Stimulated activated CD4-positive, alpha-beta T cell treated with anti-CD3 and anti-CD28 coated beads, Interleukin-12 subunit alpha, Interleukin-12 subunit beta, amount 100 ng/mL, for 48 hours (primary cell): ENCODE measurements at regions not wholly inside any gene's neighbourhood (a gene's known extent, or its start where the extent isn't known, plus 50 kb on each side); places are given as distances from the start of the nearest gene placed in this dataset.
"Not testable (repeated sequence)": the region's sequence is repeated elsewhere in the genome, so short reads cannot be mapped to it uniquely, and the experiment has no call there.

Experiments used
- DNase-seq, 3 donors: peaks; one replicate each; pipeline ENCODE4 v3.0.0-alpha.2; 2020; ENCODE audit warnings: low read depth in 2 of 3, low spot score in 1 of 3

- no peak for DNase-seq
Measured at GRCh38 chr11:92045301-92045700, 179.3 kb upstream of the FAT3 start.

GRCh38 chr11:92035488-92035887 is 189.1 kb upstream of the FAT3 start:
- DNase-seq = no peak

GRCh38 chr11:92027136-92027535 is 197.5 kb upstream of the FAT3 start:
- DNase-seq = not testable (repeated sequence)

- no peak for DNase-seq
Measured at GRCh38 chr11:92026664-92027063, 198.0 kb upstream of the FAT3 start.

- no peak for DNase-seq
Measured at GRCh38 chr11:92024788-92025187, 199.8 kb upstream of the FAT3 start.

- DNase-seq = no peak
Measured at GRCh38 chr11:92022499-92022898, 202.1 kb upstream of the FAT3 start.

- no peak for DNase-seq
Measured at GRCh38 chr11:92018332-92018731, 206.3 kb upstream of the FAT3 start.

- no peak for DNase-seq
Measured at GRCh38 chr11:92008249-92008648, 216.4 kb upstream of the FAT3 start.

- no peak for DNase-seq
Measured at GRCh38 chr11:92002568-92002967, 222.1 kb upstream of the FAT3 start.

GRCh38 chr11:91998481-91998880 is 226.1 kb upstream of the FAT3 start:
- no peak for DNase-seq

GRCh38 chr11:91997226-91997625 is 227.4 kb upstream of the FAT3 start:
- no peak for DNase-seq

GRCh38 chr11:91996526-91996925 is 228.1 kb upstream of the FAT3 start:
- DNase-seq = no peak

- not testable (repeated sequence) for DNase-seq
Measured at GRCh38 chr11:91988443-91988842, 236.2 kb upstream of the FAT3 start.

GRCh38 chr11:91986218-91986617 is 238.4 kb upstream of the FAT3 start:
- DNase-seq = no peak

GRCh38 chr11:91984033-91984584 is 240.5 kb upstream of the FAT3 start:
- no peak for DNase-seq

- DNase-seq = no peak
Measured at GRCh38 chr11:91981995-91982394, 242.6 kb upstream of the FAT3 start.

GRCh38 chr11:91979775-91980174 is 244.8 kb upstream of the FAT3 start:
- DNase-seq = no peak

GRCh38 chr11:91978747-91979146 is 245.9 kb upstream of the FAT3 start:
- DNase-seq = no peak

- DNase-seq = no peak
Measured at GRCh38 chr11:91972665-91973266, 251.9 kb upstream of the FAT3 start.

- no peak for DNase-seq
Measured at GRCh38 chr11:91970624-91971023, 254.0 kb upstream of the FAT3 start.

GRCh38 chr11:91969486-91969885 is 255.1 kb upstream of the FAT3 start:
- no peak for DNase-seq

- DNase-seq = no peak
Measured at GRCh38 chr11:91967691-91968045, 256.9 kb upstream of the FAT3 start.

- DNase-seq = no peak
Measured at GRCh38 chr11:91967026-91967690, 257.5 kb upstream of the FAT3 start.
